Subcutaneous abdominal adipose tissue (tissue), 5 donors: ENCODE measurements at regions not wholly inside any gene's neighbourhood (a gene's known extent, or its start where the extent isn't known, plus 50 kb on each side); places are given as distances from the start of the nearest gene placed in this dataset.

Experiments
- H3K27ac ChIP-seq: one replicate; pipeline ENCODE4 v1.7.0; 2013; ENCODE audit warnings: low read depth, mild to moderate bottlenecking, inconsistent platforms, low read length, moderate library complexity
- H3K27me3 ChIP-seq, 5 donors: one replicate each; pipeline ENCODE4 v1.7.0; 2013; ENCODE audit warnings: low read length in 5 of 5, inconsistent platforms in 1 of 5; ENCODE audit not compliant: control insufficient read depth in 5 of 5, insufficient read depth in 4 of 5
- H3K36me3 ChIP-seq, 5 donors: one replicate each; pipeline ENCODE4 v1.7.0; 2013; ENCODE audit warnings: low read length in 5 of 5; ENCODE audit not compliant: control insufficient read depth in 5 of 5, insufficient read depth in 5 of 5
- H3K4me1 ChIP-seq, 5 donors: one replicate each; pipeline ENCODE4 v1.7.0; 2013; ENCODE audit warnings: low read length in 5 of 5, mild to moderate bottlenecking in 3 of 5, moderate library complexity in 1 of 5; ENCODE audit not compliant: control insufficient read depth in 5 of 5, insufficient read depth in 5 of 5
- H3K4me3 ChIP-seq, 5 donors: one replicate each; pipeline ENCODE4 v1.7.0; 2013; ENCODE audit warnings: low read length in 5 of 5, low read depth in 1 of 5
- H3K9ac ChIP-seq, 5 donors: one replicate each; pipeline ENCODE4 v1.7.0; 2013; ENCODE audit warnings: low read length in 5 of 5, mild to moderate bottlenecking in 4 of 5, moderate library complexity in 3 of 5
- H3K9me3 ChIP-seq, 5 donors: one replicate each; pipeline ENCODE4 v1.7.0; 2013; ENCODE audit warnings: low read length in 5 of 5; ENCODE audit not compliant: control insufficient read depth in 5 of 5
- donor health status: healthy.
- donor health status: healthy.
- donor health status: healthy.
- donor health status: healthy.
- donor health status: healthy.

- no peaks in the 10 kb centered on the region for H3K27me3 ChIP-seq
- no peaks in the 10 kb centered on the region for H3K9me3 ChIP-seq
- no peaks in the 10 kb centered on the region for H3K4me1 ChIP-seq
- H3K36me3 ChIP-seq: no peaks in the 10 kb centered on the region
- H3K9ac ChIP-seq: no peak overlapping the region
- no peak overlapping the region for H3K4me3 ChIP-seq
- no peak overlapping the region for H3K27ac ChIP-seq
Observed at GRCh38 chr4:19327364-19327763, 924.3 kb upstream of the SLIT2 start.

- no peak overlapping the region for H3K27ac ChIP-seq
Observed at GRCh38 chr4:19324184-19324583, 927.5 kb upstream of the SLIT2 start.

GRCh38 chr4:19319607-19320006 is 932.1 kb upstream of the SLIT2 start:
- H3K9ac ChIP-seq: no peak overlapping the region
- no peaks in the 10 kb centered on the region for H3K4me1 ChIP-seq
- no peaks in the 10 kb centered on the region for H3K27me3 ChIP-seq
- H3K27ac ChIP-seq: no peak overlapping the region
- no peaks in the 10 kb centered on the region for H3K9me3 ChIP-seq
- H3K4me3 ChIP-seq: no peak overlapping the region
- H3K36me3 ChIP-seq: no peaks in the 10 kb centered on the region

More at GRCh38 chr4:19324184-19324583, 927.5 kb upstream of the SLIT2 start:
- H3K9me3 ChIP-seq: no peaks in the 10 kb centered on the region
- no peak overlapping the region for H3K4me3 ChIP-seq
- H3K9ac ChIP-seq: no peak overlapping the region
- no peaks in the 10 kb centered on the region for H3K27me3 ChIP-seq
- no peaks in the 10 kb centered on the region for H3K36me3 ChIP-seq
- no peaks in the 10 kb centered on the region for H3K4me1 ChIP-seq

GRCh38 chr4:19317377-19317776 is 934.3 kb upstream of the SLIT2 start:
- Histone ChIP-seq H3K27ac (no peak overlapping the region), H3K27me3 (no peaks in the 10 kb centered on the region), H3K4me1 (no peaks in the 10 kb centered on the region), H3K36me3 (no peaks in the 10 kb centered on the region), H3K9me3 (no peaks in the 10 kb centered on the region), H3K9ac (no peak overlapping the region), H3K4me3 (no peak overlapping the region)

GRCh38 chr4:19314116-19314515 is 937.6 kb upstream of the SLIT2 start:
- no peak overlapping the region for H3K9ac ChIP-seq

GRCh38 chr4:19309378-19309777 is 942.3 kb upstream of the SLIT2 start:
- Histone ChIP-seq H3K4me1 (no peaks in the 10 kb centered on the region), H3K27me3 (no peaks in the 10 kb centered on the region), H3K9ac (no peak overlapping the region), H3K27ac (no peak overlapping the region), H3K36me3 (no peaks in the 10 kb centered on the region), H3K4me3 (no peak overlapping the region), H3K9me3 (no peaks in the 10 kb centered on the region)

More at GRCh38 chr4:19314116-19314515, 937.6 kb upstream of the SLIT2 start:
- Histone ChIP-seq H3K9me3 (no peaks in the 10 kb centered on the region), H3K36me3 (no peaks in the 10 kb centered on the region), H3K4me3 (no peak overlapping the region), H3K27me3 (no peaks in the 10 kb centered on the region), H3K4me1 (no peaks in the 10 kb centered on the region), H3K27ac (no peak overlapping the region)

GRCh38 chr4:19304028-19304427 is 947.7 kb upstream of the SLIT2 start:
- no peaks in the 10 kb centered on the region for H3K27me3 ChIP-seq
- no peaks in the 10 kb centered on the region for H3K36me3 ChIP-seq
- H3K4me1 ChIP-seq: no peaks in the 10 kb centered on the region
- H3K27ac ChIP-seq: no peak overlapping the region
- no peaks in the 10 kb centered on the region for H3K9me3 ChIP-seq
- no peak overlapping the region for H3K9ac ChIP-seq
- no peak overlapping the region for H3K4me3 ChIP-seq

- H3K36me3 ChIP-seq: no peaks in the 10 kb centered on the region
- no peak overlapping the region for H3K27ac ChIP-seq
- H3K27me3 ChIP-seq: no peaks in the 10 kb centered on the region
- no peaks in the 10 kb centered on the region for H3K4me1 ChIP-seq
- no peaks in the 10 kb centered on the region for H3K9me3 ChIP-seq
- no peak overlapping the region for H3K4me3 ChIP-seq
- no peak overlapping the region for H3K9ac ChIP-seq
Observed at GRCh38 chr4:19301527-19301926, 950.2 kb upstream of the SLIT2 start.

- Histone ChIP-seq H3K27me3 (no peaks in the 10 kb centered on the region), H3K9ac (no peak overlapping the region), H3K27ac (no peak overlapping the region), H3K9me3 (no peaks in the 10 kb centered on the region), H3K36me3 (no peaks in the 10 kb centered on the region), H3K4me3 (no peak overlapping the region), H3K4me1 (no peaks in the 10 kb centered on the region)
Observed at GRCh38 chr4:19300213-19300612, 951.5 kb upstream of the SLIT2 start.

- Histone ChIP-seq H3K4me1 (no peaks in the 10 kb centered on the region), H3K27ac (no peak overlapping the region)
Observed at GRCh38 chr4:19298998-19299397, 952.7 kb upstream of the SLIT2 start.

GRCh38 chr4:19293781-19294180 is 957.9 kb upstream of the SLIT2 start:
- no peaks in the 10 kb centered on the region for H3K4me1 ChIP-seq
- H3K4me3 ChIP-seq: no peak overlapping the region
- no peak overlapping the region for H3K9ac ChIP-seq
- no peak overlapping the region for H3K27ac ChIP-seq
- no peaks in the 10 kb centered on the region for H3K36me3 ChIP-seq
- H3K9me3 ChIP-seq: peaks cover 0 to 21% (median 6%) of the 10 kb centered on the region in 5 donors
- H3K27me3 ChIP-seq: no peaks in the 10 kb centered on the region

More at GRCh38 chr4:19298998-19299397, 952.7 kb upstream of the SLIT2 start:
- H3K27me3 ChIP-seq: no peaks in the 10 kb centered on the region
- H3K9me3 ChIP-seq: peaks cover 0 to 1% (median 0%) of the 10 kb centered on the region in 5 donors
- no peaks in the 10 kb centered on the region for H3K36me3 ChIP-seq
- H3K9ac ChIP-seq: no peak overlapping the region
- no peak overlapping the region for H3K4me3 ChIP-seq
